ENCODE measurements at regions not wholly inside any gene's neighbourhood (a gene's known extent, or its start where the extent isn't known, plus 50 kb on each side); places are given as distances from the start of the nearest gene placed in this dataset.

DNA sequence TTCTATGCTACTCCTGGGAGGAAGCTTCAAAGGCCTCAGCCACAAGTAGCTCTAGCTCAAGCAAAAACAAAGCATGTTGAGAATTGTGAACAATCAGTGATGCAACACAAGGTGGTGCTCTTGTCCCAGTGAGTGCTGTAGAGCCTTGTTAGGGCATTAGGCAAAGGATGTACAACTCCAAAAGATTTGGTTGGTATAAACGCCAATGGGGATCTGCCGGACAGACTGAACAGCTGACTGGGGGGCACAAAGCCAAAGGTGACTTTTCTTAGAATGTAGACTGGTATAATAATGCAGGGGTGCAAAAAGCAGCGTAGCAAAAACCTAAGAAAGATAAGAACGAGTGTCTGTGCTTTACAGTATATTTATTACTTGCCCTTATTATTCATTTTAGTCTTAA lies 62.6 kb upstream of the ALB start:
- TF ChIP-seq, protein P1, sequence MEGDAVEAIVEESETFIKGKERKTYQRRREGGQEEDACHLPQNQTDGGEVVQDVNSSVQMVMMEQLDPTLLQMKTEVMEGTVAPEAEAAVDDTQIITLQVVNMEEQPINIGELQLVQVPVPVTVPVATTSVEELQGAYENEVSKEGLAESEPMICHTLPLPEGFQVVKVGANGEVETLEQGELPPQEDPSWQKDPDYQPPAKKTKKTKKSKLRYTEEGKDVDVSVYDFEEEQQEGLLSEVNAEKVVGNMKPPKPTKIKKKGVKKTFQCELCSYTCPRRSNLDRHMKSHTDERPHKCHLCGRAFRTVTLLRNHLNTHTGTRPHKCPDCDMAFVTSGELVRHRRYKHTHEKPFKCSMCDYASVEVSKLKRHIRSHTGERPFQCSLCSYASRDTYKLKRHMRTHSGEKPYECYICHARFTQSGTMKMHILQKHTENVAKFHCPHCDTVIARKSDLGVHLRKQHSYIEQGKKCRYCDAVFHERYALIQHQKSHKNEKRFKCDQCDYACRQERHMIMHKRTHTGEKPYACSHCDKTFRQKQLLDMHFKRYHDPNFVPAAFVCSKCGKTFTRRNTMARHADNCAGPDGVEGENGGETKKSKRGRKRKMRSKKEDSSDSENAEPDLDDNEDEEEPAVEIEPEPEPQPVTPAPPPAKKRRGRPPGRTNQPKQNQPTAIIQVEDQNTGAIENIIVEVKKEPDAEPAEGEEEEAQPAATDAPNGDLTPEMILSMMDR (CRISPR knock-in tag; IDR thresholded peaks at IDR 0.05) = peak; percentile 96
- TF ChIP-seq KLF6 (CRISPR knock-in tag; IDR thresholded peaks at IDR 0.05) (0 out of 2 replicates have a peak, but pooled peaks have one; percentile 63), ETV6 (CRISPR knock-in tag; conservative IDR thresholded peaks at IDR 0.05) (no peak), MAFG (CRISPR knock-in tag; IDR thresholded peaks at IDR 0.05) (no peak), NFYB (CRISPR knock-in tag; IDR thresholded peaks at IDR 0.05) (no peak; the same call in 1 of the 2 replicates), CREM (IDR thresholded peaks at IDR 0.05) (no peak), CREM (CRISPR knock-in tag; IDR thresholded peaks at IDR 0.05) (no peak), HMG20A (CRISPR knock-in tag; IDR thresholded peaks at IDR 0.05; ENCODE audit: borderline replicate concordance) (peak; percentile 50; the same call in 1 of the 2 replicates), BHLHE40 (IDR thresholded peaks at IDR 0.05; ENCODE audit: low read length) (no peak)
- TF ChIP-seq, protein P2, sequence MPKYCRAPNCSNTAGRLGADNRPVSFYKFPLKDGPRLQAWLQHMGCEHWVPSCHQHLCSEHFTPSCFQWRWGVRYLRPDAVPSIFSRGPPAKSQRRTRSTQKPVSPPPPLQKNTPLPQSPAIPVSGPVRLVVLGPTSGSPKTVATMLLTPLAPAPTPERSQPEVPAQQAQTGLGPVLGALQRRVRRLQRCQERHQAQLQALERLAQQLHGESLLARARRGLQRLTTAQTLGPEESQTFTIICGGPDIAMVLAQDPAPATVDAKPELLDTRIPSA (CRISPR knock-in tag; IDR thresholded peaks at IDR 0.05; ENCODE audit: borderline replicate concordance) = no peak
- TF ChIP-seq, protein P3, sequence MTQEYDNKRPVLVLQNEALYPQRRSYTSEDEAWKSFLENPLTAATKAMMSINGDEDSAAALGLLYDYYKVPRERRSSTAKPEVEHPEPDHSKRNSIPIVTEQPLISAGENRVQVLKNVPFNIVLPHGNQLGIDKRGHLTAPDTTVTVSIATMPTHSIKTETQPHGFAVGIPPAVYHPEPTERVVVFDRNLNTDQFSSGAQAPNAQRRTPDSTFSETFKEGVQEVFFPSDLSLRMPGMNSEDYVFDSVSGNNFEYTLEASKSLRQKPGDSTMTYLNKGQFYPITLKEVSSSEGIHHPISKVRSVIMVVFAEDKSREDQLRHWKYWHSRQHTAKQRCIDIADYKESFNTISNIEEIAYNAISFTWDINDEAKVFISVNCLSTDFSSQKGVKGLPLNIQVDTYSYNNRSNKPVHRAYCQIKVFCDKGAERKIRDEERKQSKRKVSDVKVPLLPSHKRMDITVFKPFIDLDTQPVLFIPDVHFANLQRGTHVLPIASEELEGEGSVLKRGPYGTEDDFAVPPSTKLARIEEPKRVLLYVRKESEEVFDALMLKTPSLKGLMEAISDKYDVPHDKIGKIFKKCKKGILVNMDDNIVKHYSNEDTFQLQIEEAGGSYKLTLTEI (CRISPR knock-in tag; conservative IDR thresholded peaks at IDR 0.05) = no peak
